UCSD-AML1 (cell line): ENCODE measurements at regions not wholly inside any gene's neighbourhood (a gene's known extent, or its start where the extent isn't known, plus 50 kb on each side); places are given as distances from the start of the nearest gene placed in this dataset.
"Not testable (repeated sequence)": the region's sequence is repeated elsewhere in the genome, so short reads cannot be mapped to it uniquely, and the experiment has no call there.

ENCODE experiments used
- DNase-seq: peaks from one replicate; lab custom pipeline; 2025; ENCODE audit not compliant: unreplicated experiment; lab: John Stamatoyannopoulos, UW

DNA sequence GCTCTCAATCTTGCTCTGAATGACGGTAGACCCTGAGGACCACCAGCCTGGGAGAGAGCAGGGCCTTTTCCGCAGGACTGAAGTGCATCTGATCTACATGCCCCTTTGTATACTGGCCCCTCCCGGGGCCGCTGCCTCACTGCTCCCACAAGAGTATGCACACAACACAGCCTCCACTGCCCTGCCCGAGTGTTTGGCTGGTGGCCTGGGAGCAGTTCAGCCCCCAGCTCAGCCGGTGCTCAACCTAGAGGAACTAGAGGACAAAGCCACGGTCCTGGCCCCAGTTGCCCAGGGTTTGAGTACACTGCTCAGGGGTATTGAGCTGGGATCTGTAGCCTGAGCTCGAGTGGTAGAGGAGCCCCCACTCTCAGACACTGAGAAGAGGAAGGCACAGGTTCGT, 118.9 kb upstream of the CAB39 start:
- DNase-seq, result no peak

DNA sequence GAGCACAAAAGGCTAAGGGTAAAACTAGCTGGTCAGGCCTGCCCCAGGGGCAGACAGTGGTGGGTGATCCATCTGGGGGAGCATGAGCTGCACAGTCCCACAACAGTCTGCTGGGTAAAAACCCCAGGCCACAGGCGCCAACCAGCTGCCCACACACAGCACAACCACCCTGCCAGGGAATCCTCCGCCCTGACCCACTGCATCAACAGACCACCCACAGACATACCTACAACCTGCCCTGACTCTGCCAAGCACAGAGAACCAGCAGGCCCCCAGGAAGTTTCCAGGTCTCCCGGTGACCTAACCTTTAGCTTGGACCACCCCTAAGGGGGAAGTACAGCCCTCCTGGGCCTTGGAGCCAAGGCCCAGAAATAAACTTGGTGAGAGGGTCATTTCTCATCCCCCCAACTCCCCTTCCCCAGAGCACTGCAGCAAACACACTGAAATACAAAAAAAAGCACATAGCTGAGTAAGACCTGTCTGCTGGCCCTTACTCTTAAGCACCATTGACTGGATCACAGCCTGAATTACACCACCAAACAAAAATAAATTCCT, 118.3 kb upstream of the CAB39 start:
- no peak for DNase-seq

DNA sequence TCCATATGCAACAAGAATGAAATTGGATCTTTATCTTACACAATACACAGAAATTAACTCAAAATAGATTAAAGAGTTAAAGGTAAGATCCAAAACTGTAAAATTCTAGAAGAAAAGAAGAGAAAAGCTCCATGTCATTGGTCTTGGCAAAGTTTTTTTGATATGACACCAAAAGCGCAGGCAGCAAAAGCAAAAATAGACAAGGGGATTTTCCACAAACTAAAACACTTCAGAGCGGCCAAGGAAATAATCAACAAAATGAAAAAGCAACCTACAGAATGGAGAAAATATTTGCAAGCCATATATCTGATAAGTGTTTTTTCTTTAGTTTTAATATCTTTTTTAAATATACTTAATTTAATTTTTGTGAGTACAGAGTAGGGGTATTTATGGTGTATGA, 112.8 kb upstream of the CAB39 start:
- DNase-seq, result no peak

DNA sequence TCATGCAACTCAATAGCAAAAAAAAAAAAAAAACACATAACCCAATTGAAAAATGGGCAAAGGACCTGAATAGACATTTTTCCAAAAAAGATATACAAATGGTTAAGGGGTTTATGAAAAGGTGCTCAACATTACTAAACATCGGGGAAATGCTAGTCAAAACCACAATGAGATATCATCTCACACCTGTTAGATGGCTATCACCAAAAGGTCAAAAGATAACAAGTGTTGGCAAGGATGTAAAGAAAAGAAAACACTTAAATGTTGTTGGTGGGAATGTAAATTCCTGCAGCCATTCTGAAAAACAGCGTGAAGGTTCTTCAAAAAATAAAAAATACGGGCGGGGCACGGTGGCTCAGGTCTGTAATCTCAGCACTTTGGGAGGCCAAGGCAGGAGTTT, 112.4 kb upstream of the CAB39 start:
- no peak for DNase-seq

DNA sequence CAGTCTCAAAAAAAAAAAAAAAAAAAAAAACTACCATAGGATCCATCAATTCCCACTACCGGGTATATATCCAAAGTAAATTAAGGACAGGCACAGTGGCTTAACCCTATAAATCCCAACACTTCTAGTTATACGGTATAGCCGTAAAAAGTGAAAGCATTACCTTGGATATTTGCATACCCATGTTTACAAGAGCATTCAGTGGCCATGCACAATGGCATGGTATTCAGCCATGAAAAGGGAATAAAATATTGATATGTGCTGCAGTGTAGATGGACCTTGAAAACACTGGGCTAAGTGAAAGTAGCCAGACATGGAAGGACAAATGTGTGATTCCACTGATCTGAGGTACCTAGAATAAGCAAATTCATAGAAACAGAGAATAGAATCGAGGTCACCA, 111.8 kb upstream of the CAB39 start:
- no peak for DNase-seq

DNA sequence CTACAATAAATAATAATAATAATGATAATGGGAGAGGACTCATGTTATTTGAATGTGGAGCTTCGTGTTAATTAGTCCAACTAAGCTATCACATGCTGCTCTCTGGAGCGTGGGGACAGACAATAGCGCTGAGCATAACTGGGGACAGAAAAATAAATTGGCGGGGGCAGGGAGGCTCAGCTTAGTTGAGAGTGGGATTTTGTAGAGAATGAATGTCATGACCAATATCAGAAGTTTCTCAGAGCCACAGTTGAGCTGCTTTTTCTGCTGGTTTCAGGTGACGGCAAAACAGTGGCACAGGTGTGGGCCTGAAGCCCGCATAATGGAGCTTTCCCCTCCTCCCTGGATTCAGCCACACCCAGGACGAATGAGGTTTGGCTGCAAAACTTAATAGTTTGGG, 111.1 kb upstream of the CAB39 start:
- DNase-seq, result no peak

DNA sequence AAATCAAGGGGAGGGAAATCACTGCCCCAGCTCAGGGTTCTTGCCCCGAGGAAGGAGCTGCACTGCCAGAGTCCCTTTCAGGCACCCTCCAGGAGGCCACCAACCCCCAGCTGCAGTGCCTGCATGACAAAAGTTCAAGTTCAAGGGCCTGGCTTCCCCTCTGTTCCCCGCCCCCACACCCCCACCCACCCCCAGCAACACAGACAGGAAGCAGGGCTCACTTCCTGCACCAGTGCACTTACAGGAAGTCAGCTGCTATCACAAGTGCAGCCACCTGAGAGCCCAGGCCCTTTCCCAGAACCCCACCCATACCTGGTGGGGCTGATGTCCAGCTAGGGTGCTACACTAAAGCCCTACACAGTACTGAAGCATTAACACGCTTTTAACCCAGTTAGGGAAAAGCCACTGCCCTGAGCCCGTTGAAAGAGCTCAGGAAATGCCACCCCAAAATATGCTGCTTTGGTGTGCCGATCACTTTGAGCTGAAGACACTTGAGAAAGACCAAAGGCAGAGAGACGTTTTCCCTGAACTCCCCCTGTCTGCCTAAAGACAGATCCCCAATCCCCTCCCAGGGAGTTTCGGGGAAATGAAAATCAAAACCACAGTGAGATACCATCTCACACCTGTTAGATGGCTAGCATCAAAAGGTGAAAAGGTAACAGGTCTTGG, 109.9 kb upstream of the CAB39 start:
- no peak for DNase-seq

DNA sequence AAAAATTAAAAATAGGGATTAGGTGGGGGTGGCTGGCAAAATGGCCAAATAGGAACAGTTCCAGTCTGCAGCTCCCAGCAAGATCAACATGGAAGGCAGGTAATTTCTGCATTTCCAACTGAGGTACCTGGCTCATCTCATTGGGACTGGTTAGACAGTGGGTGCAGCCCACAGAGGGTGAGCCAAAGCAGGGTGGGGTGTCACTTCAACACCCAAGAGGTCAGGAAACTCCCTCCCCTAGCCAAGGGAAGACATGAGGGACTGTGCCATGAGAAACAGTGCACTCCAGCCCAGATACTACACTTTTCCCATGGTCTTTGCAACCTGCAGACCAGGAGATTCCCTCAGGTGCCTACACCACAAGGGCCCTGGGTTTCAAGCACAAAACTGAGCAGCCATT, 109.3 kb upstream of the CAB39 start:
- not testable (repeated sequence) for DNase-seq

DNA sequence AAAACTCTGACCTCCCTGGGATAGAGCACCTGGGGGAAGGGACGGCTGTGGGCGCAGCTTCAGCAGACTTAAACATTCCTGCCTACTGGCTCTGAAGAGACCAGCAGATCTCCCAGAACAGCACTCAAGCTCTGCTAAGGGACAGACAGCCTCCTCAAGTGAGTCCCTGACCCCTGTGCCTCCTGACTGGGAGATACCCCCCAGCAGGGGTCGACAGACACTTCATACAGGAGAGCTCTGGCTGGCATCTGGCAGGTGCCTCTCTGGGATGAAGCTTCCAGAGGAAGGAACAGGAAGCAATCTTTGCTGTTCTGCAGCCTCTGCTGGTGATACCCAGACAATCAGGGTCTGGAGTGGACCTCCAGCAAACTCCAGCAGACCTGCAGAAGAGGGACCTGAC, 108.5 kb upstream of the CAB39 start:
- DNase-seq, result not testable (repeated sequence)

DNA sequence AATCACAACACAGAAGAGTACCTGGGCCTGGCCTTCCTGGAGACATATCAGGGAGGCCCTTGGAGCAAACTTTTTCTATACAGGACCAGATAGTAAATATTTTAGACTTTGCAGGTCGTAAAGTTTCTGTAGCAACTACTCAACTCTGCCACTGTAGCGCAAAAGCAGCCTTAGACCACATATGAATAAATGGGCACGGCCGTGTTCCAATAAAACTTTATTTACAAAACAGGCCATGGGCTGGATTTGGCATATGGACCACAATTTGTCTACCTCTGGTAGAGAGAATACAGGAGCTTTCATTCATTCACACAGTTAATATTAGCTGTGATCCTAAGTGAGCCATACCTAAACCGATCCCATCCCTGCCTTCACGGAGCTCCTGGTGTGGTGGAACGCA, 98.6 kb upstream of the CAB39 start:
- no peak for DNase-seq

DNA sequence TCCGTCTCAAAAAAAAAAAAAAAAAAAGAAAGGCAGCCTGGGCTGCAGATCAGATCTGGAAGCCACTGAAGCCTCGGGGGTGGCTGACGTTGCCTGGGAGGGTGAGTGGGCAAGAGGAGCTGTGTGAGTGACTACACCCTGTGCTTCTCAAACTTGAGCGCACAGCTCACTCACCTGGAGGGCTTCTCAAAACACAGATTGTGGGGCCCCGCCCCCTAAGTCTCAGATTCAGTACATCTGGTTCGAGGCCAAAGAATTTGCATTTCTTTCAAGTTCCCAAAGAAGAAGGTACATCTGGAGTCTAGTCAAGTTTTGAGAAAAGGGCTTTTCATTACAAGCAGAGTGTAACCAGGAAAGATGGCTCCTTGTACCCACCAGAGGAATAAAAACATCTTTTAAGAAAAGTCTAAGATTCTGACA, 97.7 kb upstream of the CAB39 start:
- DNase-seq, result no peak

DNA sequence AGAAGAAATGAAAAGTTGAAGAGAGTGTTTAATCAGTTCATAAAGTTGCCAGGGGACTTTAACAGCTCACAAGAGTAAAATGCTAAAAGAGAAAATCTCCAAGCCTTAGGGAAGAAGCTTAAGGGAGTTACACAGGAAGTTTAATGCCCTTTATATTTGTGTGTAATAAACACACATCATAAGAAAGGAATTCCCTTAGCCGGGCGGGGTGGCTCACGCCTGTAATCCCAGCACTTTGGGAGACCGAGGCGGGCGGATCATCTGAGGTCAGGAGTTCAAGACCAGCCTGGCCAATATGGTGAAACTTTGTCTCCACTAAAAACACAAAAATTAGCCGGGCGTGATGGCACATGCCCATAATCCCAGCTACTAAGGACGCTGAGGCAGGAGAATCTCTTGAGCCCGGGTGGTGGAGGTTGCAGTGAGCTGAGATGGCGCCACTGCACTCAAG, 95.4 kb upstream of the CAB39 start:
- DNase-seq, result not testable (repeated sequence)

DNA sequence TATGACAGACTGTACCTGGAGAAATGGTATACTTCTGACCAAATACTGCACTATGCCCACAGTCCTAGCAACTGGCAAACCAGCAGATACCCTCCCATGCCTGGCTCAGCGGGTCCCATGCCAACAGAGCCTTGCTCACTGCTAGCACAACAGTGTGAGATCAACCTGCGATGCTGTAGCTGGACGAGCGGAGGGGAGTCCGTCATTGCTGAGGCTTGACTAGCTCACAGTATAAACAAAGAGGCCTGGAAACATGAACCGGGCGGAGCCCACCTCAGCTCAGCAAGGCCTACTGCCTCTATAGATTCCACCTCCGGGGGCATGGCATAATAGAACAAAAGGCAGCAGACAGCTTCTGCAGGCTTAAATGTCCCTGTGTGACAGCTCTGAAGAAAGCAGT, 93.2 kb upstream of the CAB39 start:
- DNase-seq, result no peak

DNA sequence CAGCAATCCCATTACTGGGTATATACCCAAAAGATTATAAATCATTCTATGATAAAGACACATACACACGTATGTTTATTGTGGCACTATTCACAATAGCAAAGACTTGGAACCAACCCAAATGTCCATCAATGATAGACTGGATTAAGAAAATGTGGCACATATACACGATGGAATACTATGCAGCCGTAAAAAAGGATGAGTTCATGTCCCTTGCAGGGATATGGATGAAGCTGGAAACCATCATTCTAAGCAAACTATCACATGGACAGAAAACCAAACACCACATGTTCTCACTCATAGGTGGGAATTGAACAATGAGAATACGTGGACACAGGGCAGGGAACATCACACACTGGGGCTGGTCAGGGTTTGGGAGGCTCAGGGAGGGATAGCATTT, 87.4 kb upstream of the CAB39 start:
- DNase-seq, result not testable (repeated sequence)

DNA sequence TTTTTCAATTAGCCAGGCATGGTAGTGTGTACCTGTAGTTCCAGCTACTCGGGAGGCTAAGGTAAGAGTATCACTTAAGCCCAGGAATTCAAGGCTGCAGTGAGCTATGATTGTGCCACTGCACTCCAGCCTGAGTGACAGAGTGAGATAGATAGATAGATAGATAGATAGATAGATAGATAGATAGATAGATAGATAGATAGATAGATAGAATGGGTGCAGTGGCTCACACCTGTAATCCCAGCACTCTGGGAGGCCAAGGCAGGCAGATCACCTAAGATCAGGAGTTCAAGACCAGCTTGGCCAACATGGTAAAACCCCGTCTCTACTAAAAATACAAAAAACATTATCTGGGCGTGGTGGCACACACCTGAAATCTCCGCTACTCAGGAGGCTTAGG, 85.6 kb upstream of the CAB39 start:
- not testable (repeated sequence) for DNase-seq

DNA sequence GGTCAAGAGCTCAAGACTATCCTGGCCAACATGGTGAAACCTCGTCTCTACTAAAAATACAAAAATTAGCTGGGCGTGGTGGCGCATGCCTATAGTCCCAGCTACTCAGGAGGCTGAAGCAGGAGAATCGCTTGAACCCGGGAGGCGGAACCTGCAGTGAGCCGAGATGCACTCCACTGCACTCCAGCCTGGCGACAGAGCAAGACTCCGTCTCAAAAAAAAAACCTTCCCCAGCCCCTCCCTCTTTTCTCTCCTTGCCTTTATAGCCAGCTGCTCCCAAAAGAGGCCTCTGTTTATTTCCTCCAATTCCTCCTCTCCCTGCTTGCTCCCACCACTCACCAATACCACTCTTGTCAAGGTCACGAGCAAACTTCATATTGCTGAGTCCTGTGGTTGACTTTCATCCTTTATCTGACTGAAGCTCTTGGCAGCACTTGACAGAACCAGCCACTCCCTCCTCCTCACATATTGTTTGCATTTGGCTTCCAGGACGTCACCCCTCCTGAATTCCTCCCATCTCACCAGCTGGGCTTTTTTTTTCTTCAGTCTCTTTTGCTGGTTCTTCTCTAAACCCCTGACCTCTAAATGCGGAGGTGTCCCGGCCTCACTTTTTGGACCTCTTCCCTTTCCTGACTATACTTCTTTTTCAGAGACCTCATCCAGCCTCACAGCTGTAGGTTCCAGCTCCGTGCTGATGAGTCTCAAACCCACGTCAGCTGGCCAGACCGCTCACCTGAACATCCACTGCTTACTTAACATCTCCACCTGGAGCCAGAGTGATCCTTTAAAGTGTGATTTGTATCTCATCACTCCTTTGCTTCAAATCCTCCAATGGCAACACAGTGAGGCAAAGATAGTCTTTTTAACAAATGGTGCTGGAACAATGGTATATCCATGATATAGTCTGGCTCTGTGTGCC, 84.6 kb upstream of the CAB39 start:
- no peak for DNase-seq

DNA sequence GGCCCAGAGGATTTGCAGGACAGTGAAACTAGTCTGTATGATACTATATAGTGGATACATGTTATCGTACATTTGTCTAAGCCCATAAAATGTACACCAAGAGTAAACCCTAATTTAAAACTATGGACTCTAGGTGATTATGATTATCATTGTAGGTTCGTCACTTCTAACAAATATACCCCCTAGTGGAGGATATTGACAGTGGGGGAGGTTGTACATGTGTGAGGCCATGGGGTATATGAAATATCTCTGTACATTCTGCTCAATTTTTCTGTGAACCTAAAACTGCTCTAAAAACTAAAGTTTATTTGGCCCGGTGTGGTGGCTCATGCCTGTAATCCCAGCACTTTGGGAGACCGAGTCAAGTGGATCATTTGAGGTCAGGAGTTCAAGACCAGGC, 81.2 kb upstream of the CAB39 start:
- no peak for DNase-seq

DNA sequence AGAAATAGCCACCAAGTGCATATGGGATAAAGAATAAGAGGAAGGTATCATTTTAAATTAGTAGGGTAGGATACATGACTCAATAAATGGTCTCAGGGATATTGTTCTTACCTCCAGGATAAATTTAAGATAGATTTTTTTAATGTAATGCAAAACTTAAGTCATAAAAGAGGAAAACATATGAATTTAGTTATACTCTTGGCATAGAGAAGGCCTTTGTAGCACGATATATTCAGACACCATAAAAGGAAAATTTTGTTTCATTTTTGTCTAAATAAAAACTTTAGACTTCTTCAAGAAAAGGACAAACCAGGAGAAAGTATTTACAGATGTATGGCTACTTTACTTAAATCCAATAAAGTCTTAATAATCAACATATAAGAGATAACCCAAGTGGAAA, 78.5 kb upstream of the CAB39 start:
- DNase-seq, result no peak

DNA sequence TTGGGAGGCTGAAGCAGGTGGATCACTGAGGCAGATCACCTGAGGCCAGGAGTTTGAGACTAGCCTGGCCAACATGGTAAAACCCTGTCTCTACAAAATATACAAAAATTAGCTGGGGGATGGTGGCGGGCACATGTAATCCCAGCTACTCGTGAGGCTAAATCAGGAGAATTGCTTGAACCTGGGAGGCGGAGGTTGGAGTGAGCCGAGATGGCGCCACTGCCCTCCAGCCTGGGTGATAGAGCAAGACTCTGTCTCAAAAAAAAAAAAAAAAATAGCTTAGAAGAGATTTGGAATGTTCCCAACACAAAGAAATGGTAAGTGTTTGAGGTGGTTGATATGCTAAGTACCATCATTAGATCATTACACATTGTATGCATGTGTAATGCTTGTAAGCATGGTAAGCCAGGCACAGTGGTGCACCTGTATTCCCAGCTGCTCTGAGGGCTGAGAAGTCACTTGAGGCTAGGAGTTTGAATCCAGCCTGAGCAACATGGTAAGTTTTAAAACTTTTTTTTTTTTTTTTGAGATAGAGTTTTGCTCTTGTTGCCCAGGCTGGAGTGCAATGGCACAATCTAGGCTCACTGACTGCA, 77.8 kb upstream of the CAB39 start:
- DNase-seq, result not testable (repeated sequence)

DNA sequence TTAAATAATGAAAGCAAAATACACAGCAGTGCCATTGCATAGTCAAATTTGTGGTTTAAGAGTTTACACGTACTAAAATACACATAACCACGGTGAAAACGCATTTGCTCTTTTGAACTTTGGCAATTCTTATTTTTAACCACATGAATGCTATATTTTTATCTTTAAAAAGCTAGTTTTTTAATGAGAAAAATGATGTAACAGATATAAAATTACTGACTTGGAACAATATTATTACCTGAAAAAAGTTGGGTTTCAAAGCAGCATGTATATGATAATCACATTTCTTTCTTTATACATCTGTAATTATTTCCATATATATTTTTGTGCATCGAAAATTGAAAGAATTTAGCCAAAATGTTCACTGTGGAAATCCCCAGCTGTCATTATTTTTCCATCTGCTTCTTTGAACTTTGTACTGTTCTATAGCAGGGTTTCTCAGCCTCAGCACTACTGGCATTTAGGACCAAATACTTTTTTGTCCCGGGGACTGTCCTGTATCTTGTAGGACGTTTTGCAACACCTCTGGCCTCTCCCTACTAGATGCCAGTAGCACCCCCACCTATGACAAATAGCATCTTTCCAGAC, 75.9 kb upstream of the CAB39 start:
- DNase-seq, result no peak

DNA sequence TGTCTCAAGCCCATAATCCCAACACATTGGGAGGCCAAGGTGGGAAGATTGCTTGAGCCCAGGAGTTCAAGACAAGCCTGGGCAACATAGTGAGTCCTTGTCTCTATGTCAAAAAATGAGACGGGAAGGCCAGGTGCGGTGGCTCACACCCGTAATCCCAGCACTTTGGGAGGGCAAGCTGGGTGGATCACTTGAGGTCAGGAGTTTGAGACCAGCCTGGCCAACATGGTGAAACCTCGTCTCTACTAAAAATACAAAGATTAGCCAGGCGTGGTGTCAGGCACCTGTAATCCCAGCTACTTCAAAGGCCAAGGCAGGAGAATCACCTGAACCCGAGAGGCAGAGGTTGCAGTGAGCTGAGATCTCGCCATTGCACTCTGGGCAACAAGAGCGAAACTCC, 75.2 kb upstream of the CAB39 start:
- not testable (repeated sequence) for DNase-seq
